Fibroblast of villous mesenchyme (primary cell): ENCODE measurements at regions not wholly inside any gene's neighbourhood (a gene's known extent, or its start where the extent isn't known, plus 50 kb on each side); places are given as distances from the start of the nearest gene placed in this dataset.

ENCODE experiments used
- DNase-seq: peaks from one replicate; pipeline ENCODE4 v3.0.0-alpha.2; 2010; ENCODE audit warnings: low read depth
- H3K4me3 ChIP-seq: 2 replicates; pipeline ENCODE4 v1.5.1; 2011; ENCODE audit warnings: low read depth, mild to moderate bottlenecking, low read length
- TF ChIP-seq, protein P1 (sequence below): IDR thresholded peaks from 2 replicates; pipeline ENCODE4 v1.5.1; 2012; ENCODE audit warnings: low read depth, mild to moderate bottlenecking, low read length; ENCODE audit not compliant: insufficient read depth

DNA sequence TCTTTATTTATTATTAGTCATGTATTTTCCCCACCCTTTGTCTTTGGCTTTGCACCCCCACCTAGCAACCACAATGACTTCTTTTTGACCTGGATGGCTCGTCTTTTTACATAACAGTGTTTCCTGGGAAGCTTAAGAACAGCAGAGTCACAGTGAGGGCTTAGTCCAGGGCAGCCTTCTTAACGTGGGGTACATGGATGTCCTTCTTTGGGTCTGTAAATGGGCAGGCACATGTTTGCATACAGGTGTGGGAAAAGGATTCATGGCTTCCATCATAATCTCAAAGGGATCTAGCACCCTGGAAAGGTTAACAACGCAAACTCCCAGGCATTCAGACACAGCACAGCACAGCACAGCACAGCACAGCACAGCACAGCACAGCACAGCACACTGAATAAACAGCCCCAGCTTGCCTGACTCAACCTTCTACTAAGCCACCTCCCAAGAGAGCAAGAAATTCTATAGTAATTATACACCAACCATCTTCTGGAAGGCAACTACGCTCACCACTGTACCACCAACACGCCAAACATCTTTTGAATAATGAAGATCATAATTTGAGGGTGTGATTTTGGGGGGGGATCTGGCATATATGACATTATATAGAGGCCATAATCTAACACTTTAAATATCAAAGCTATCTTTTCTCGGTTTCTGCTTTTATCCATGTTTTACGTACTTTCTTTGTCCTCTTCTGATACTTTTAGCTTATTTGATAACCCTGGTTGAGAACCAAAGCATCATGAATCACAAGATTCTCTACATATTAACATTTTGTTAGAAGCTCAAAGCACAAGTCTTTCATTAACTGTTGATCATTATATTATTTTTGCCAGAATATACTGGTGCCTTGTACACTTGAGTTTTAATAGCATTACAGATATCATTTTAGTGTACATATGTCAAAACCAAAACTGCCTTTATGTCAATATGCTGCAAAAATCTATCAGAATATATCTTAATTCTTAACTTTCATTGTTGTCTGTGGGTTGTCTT is 177.2 kb upstream of the KLF14 start:
- TF ChIP-seq, protein P1, sequence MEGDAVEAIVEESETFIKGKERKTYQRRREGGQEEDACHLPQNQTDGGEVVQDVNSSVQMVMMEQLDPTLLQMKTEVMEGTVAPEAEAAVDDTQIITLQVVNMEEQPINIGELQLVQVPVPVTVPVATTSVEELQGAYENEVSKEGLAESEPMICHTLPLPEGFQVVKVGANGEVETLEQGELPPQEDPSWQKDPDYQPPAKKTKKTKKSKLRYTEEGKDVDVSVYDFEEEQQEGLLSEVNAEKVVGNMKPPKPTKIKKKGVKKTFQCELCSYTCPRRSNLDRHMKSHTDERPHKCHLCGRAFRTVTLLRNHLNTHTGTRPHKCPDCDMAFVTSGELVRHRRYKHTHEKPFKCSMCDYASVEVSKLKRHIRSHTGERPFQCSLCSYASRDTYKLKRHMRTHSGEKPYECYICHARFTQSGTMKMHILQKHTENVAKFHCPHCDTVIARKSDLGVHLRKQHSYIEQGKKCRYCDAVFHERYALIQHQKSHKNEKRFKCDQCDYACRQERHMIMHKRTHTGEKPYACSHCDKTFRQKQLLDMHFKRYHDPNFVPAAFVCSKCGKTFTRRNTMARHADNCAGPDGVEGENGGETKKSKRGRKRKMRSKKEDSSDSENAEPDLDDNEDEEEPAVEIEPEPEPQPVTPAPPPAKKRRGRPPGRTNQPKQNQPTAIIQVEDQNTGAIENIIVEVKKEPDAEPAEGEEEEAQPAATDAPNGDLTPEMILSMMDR, result no peak
- peak; percentile 73 for DNase-seq
- H3K4me3 ChIP-seq, result peak overlapping the region; percentile 68

DNA sequence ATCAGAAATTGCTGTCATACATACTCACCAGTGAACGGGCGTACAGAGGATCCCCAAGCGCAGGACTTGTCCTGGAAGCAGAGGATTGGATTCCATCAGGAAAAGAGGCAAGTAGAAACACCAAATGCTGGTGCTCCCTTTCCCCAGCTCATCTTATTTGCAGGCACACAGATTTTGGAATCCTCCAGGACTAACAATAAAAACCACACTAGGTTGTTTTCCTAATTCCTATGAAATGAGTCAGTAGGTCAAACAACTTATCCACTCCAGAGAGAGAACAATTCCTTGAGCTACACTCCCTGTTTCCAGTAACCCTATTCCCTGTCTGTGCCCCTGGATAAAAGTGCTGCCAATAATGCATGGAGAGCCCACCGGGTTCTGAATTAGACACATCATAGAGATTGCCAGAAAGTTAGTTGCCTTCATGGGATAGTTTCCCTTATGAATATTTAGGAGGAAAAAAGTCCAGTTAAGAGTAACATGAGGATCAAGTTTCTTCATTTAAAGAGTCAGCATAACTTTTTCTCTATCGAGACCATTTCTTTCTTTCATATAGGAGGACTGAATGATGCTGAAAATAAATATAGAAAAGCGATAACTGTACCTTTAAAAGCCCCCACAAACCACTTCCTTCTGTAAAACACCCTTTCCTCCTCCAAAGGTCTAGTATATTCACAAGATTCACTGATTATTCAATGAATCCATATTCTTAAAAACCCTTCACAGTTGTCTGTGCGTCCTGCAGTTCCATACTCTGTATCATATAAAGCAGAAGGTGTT is 178.3 kb upstream of the KLF14 start:
- TF ChIP-seq, protein P1, result no peak
- peak; percentile 87 for DNase-seq
- H3K4me3 ChIP-seq, result peak overlapping the region; percentile 68

DNA sequence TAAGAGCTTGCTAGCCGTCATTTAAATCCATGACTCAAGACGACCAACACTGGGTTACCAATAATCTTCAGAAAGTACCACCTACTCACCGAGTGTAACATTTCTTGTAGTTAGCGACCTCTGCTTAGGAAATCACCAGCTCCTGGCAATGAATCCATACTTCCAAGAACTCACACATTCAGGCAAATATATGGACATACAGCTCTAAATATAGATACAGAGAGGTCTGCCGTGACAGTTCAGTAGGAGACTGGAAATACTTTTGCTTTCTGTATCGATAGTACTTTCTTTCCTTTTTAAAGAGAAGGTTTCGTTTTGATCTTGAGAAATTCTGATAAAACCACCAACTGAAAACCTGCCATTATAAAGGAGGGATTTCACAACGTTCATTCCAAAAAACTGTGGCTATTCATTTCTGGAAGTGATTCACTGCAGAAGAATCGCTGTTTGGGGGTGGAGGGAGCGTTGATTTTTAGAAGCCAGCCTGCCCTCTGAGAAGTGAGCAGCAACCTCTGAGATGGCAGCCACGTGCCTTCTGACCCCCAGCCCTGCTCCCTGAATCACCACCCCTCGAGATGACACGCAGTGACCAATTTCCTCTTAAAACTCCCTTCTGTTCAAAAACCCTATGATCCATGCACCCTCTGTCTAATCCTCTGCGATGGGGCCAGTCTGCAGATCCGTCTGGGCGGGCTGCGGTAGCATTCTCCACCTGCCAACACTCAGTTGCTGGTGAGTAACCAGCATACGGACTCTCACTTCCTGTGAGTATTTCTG is 179.0 kb upstream of the KLF14 start:
- TF ChIP-seq, protein P1, result no peak
- peak; percentile 98 for DNase-seq
- peak overlapping the region; percentile 68 for H3K4me3 ChIP-seq

DNA sequence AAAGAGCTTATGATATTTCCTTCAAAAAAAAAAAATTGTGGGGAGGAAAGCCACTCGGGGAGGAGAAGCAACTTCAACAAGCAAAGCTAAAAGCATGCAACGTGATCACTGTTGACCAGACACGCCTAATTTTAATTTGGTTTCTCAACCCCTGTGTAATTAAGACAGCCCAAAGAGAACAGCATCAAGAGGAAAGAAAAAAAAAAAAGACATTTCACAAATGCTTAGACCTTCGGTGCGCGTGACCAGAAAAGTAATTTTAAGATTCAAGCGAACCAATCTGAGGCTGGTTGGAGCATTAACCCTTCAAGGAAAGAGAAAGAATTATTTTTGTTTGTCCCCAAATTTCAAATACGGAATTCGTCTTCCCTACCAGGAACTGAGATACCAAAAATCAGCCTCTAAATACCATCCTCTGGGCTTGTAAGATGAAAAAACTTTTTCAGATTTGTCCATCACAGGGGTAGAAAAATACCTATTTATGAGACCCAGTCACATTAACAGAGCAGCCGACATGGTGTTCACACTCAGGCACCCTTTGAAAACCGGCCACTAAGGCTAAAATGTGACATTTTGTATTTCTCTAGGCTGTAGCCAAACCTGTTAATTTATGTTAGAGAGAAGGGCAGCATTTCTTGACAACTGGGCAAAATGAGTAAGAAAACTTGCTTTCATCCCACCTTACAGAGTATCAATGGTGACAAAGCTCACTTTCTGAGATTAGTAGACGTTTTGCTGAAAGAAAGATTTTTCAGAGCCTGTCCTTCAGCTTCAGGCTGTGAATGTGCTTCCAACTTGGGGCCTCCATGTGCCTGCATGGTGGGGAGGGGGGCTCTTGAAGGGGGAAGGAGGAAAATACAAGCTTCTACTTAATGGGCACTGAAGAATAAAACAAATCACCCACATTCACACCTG is 179.9 kb upstream of the KLF14 start:
- DNase-seq, result no peak
- peak overlapping the region; percentile 68 for H3K4me3 ChIP-seq
- TF ChIP-seq, protein P1, result no peak

DNA sequence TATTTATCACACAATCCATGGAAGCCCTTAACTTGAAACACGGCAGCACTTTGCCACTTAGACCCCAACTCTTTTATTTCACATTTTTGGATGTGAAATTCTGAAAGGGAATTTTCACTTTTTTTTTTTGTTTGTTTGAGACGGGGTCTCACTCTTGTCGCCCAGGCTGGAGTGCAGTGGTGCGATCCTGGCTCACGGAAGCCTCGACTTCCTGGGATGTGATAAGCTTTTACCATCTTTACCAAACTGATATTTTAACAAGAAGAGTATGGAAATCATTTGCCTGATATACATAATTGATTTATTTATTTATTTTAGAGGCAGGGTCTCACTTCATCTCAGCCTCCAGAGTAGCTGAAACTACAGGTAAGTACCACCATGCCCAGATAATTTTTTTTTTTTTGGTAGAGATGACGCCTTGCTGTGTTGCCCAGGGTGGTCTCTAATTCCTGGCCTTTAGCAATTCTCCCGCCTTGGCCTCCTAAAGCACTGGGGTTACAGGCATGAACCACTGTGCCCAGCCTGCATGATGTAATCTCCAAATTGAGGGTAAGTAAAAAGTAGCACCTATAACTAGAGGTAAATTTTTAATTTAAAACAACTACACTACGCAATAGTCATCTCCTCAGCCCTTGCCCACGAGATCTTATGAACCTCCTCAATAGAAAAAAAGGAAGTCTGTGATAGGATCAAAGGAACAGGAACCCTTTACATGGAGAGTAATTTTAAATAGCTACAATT is 180.7 kb upstream of the KLF14 start:
- H3K4me3 ChIP-seq, result no peak overlapping the region
- no peak for DNase-seq
- TF ChIP-seq, protein P1, result no peak
